ENCODE measurements at regions not wholly inside any gene's neighbourhood (a gene's known extent, or its start where the extent isn't known, plus 50 kb on each side); places are given as distances from the start of the nearest gene placed in this dataset.

- H3K27me3 ChIP-seq (ENCODE audit: control insufficient read depth in 2 of 2, insufficient read depth in 2 of 2, low read length in 2 of 2): no peaks in the 10 kb centered on the region
- peaks cover 0 to 4% (median 2%) of the 10 kb centered on the region in 3 donors for H3K27me3 Mint-ChIP-seq (ENCODE audit: low read depth in 3 of 3)
- no peak for TF ChIP-seq CTCF (IDR thresholded peaks at IDR 0.05)
- no peak overlapping the region for H3K4me3 Mint-ChIP-seq
- H3K4me1 ChIP-seq (ENCODE audit: control insufficient read depth in 1 of 2, insufficient read depth in 2 of 2, low read length in 2 of 2): no peaks in the 10 kb centered on the region
- H3K4me1 Mint-ChIP-seq: no peaks in the 10 kb centered on the region
- H3K4me3 ChIP-seq (replicated peaks in 1 of 3; ENCODE audit: low read depth in 2 of 3, low read length in 3 of 3): no peak overlapping the region
- no peak overlapping the region for H2AFZ ChIP-seq (ENCODE audit: insufficient read depth, low read depth, low read length, poor library complexity, severe bottlenecking)
- H4K20me1 ChIP-seq (ENCODE audit: insufficient read depth, low read length): no peaks in the 10 kb centered on the region
- no peak overlapping the region for H3K27ac Mint-ChIP-seq
- no peaks in the 10 kb centered on the region for H3K36me3 ChIP-seq (replicated peaks in 1 of 2; ENCODE audit: control insufficient read depth in 1 of 2, insufficient read depth in 2 of 2, low read length in 2 of 2)
- intact Hi-C loops (cut with micrococcal nuclease): no loop called here
- no peak overlapping the region for H3K27ac ChIP-seq (ENCODE audit: low read depth in 1 of 2, low read length in 2 of 2)
- peaks cover 3 to 10% of the 10 kb centered on the region in 2 donors for H3K9me3 ChIP-seq (replicated peaks in 1 of 2; ENCODE audit: control insufficient read depth in 1 of 2, insufficient read depth in 1 of 2, low read length in 2 of 2)
- H3K4me2 ChIP-seq (replicated peaks; ENCODE audit: extremely low read depth, low read length, poor library complexity, severe bottlenecking): no peak overlapping the region
- H3K36me3 Mint-ChIP-seq: no peaks in the 10 kb centered on the region
- no peak overlapping the region for H3K9ac ChIP-seq (ENCODE audit: insufficient read depth, low read length, poor library complexity, severe bottlenecking)
- WGBS (ENCODE audit: insufficient coverage): no CpG with 5 or more reads among the region's 6 CpGs
- H3K79me2 ChIP-seq (ENCODE audit: insufficient read depth, low read length): no peaks in the 10 kb centered on the region
- DNase-seq: no peak
- peaks cover 4 to 12% (median 10%) of the 10 kb centered on the region in 7 donors for H3K9me3 Mint-ChIP-seq
These were observed 390.5 kb downstream of the PRDM2 start for GRCh38 chr1:14090531-14090930.

GRCh38 chr1:14094611-14095400 lies 394.8 kb downstream of the PRDM2 start:
- H4K20me1 ChIP-seq (ENCODE audit: insufficient read depth, low read length): no peaks in the 10 kb centered on the region
- H3K36me3 ChIP-seq (replicated peaks in 1 of 2; ENCODE audit: control insufficient read depth in 1 of 2, insufficient read depth in 2 of 2, low read length in 2 of 2): no peaks in the 10 kb centered on the region
- WGBS (ENCODE audit: insufficient coverage): 73% methylated on average over 2 of the region's 4 CpGs
- H3K27ac Mint-ChIP-seq: no peak overlapping the region
- no peaks in the 10 kb centered on the region for H3K4me1 Mint-ChIP-seq
- H2AFZ ChIP-seq (ENCODE audit: insufficient read depth, low read depth, low read length, poor library complexity, severe bottlenecking): no peak overlapping the region
- no peak for DNase-seq
- no peak overlapping the region for H3K9ac ChIP-seq (ENCODE audit: insufficient read depth, low read length, poor library complexity, severe bottlenecking)
- no peak overlapping the region for H3K4me3 ChIP-seq (replicated peaks in 1 of 3; ENCODE audit: low read depth in 2 of 3, low read length in 3 of 3)
- no peaks in the 10 kb centered on the region for H3K79me2 ChIP-seq (ENCODE audit: insufficient read depth, low read length)
- H3K27ac ChIP-seq (ENCODE audit: low read depth in 1 of 2, low read length in 2 of 2): no peak overlapping the region
- peaks cover 2 to 6% (median 4%) of the 10 kb centered on the region in 3 donors for H3K27me3 Mint-ChIP-seq (ENCODE audit: low read depth in 3 of 3)
- intact Hi-C loops (cut with micrococcal nuclease): no loop called here
- no peaks in the 10 kb centered on the region for H3K36me3 Mint-ChIP-seq
- no peak for TF ChIP-seq CTCF (IDR thresholded peaks at IDR 0.05)
- peaks cover 0 to 3% of the 10 kb centered on the region in 2 donors for H3K27me3 ChIP-seq (ENCODE audit: control insufficient read depth in 2 of 2, insufficient read depth in 2 of 2, low read length in 2 of 2)
- H3K4me1 ChIP-seq (ENCODE audit: control insufficient read depth in 1 of 2, insufficient read depth in 2 of 2, low read length in 2 of 2): no peaks in the 10 kb centered on the region
- H3K4me2 ChIP-seq (replicated peaks; ENCODE audit: extremely low read depth, low read length, poor library complexity, severe bottlenecking): no peak overlapping the region
- peaks cover 3 to 9% of the 10 kb centered on the region in 2 donors for H3K9me3 ChIP-seq (replicated peaks in 1 of 2; ENCODE audit: control insufficient read depth in 1 of 2, insufficient read depth in 1 of 2, low read length in 2 of 2)
- H3K4me3 Mint-ChIP-seq: no peak overlapping the region
- peaks cover 4 to 11% (median 9%) of the 10 kb centered on the region in 7 donors for H3K9me3 Mint-ChIP-seq
